Frontal cortex (tissue), 3 donors: ENCODE measurements at regions not wholly inside any gene's neighbourhood (a gene's known extent, or its start where the extent isn't known, plus 50 kb on each side); places are given as distances from the start of the nearest gene placed in this dataset.
"Not testable (repeated sequence)": the region's sequence is repeated elsewhere in the genome, so short reads cannot be mapped to it uniquely, and the experiment has no call there.

Source experiments
- DNase-seq, 2 donors: peaks; one replicate each; pipeline ENCODE4 v3.0.0; 2012; ENCODE audit warnings: low spot score in 2 of 2
- FAIRE-seq: peaks from 2 replicates; lab custom pipeline; 2012; peaks lifted over from hg19 to GRCh38; lab: Jason Lieb, UNC
- donor health status: control.
- donor health status: control.
- donor health status: control.

GRCh38 chr6:82501901-82502300 lies 138.3 kb downstream of the TPBG start:
- DNase-seq, FAIRE-seq: not testable (repeated sequence)

- no peak for DNase-seq
These were observed 142.9 kb downstream of the TPBG start for GRCh38 chr6:82506526-82506925.

GRCh38 chr6:82507112-82507511 lies 143.5 kb downstream of the TPBG start:
- DNase-seq (no peak), FAIRE-seq (no peak)

More at GRCh38 chr6:82506526-82506925, 142.9 kb downstream of the TPBG start:
- FAIRE-seq, result no peak

GRCh38 chr6:82511546-82511945 lies 147.9 kb downstream of the TPBG start:
- FAIRE-seq (no peak), DNase-seq (no peak)

GRCh38 chr6:82517896-82518295 lies 154.3 kb downstream of the TPBG start:
- DNase-seq, FAIRE-seq: not testable (repeated sequence)

GRCh38 chr6:82521369-82521768 lies 157.8 kb downstream of the TPBG start:
- no peak for FAIRE-seq
- DNase-seq, result no peak

- DNase-seq, result no peak
- no peak for FAIRE-seq
These were observed 158.2 kb downstream of the TPBG start for GRCh38 chr6:82521861-82522260.

GRCh38 chr6:82524031-82524430 lies 160.4 kb downstream of the TPBG start:
- no peak for FAIRE-seq
- DNase-seq, result no peak

GRCh38 chr6:82525775-82526495 lies 162.3 kb downstream of the TPBG start:
- DNase-seq (no peak), FAIRE-seq (no peak)

- not testable (repeated sequence) for FAIRE-seq, DNase-seq
These were observed 166.4 kb downstream of the TPBG start for GRCh38 chr6:82529960-82530460.

- DNase-seq (no peak), FAIRE-seq (no peak)
These were observed 171.3 kb downstream of the TPBG start for GRCh38 chr6:82534876-82535275.

- not testable (repeated sequence) for FAIRE-seq, DNase-seq
These were observed 185.9 kb downstream of the TPBG start for GRCh38 chr6:82549480-82549879.

- DNase-seq, FAIRE-seq: not testable (repeated sequence)
These were observed 187.7 kb downstream of the TPBG start for GRCh38 chr6:82551311-82551710.

- DNase-seq (no peak), FAIRE-seq (no peak)
These were observed 188.2 kb downstream of the TPBG start for GRCh38 chr6:82551831-82552230.

- DNase-seq, result no peak
These were observed 190.4 kb downstream of the TPBG start for GRCh38 chr6:82553863-82554531.

GRCh38 chr6:82554666-82555065 lies 191.0 kb downstream of the TPBG start:
- FAIRE-seq (no peak), DNase-seq (no peak)

More at GRCh38 chr6:82553863-82554531, 190.4 kb downstream of the TPBG start:
- no peak for FAIRE-seq

- FAIRE-seq, result no peak
- no peak for DNase-seq
These were observed 192.2 kb downstream of the TPBG start for GRCh38 chr6:82555801-82556200.

- not testable (repeated sequence) for DNase-seq, FAIRE-seq
These were observed 194.9 kb downstream of the TPBG start for GRCh38 chr6:82558531-82558930.

GRCh38 chr6:82567621-82568020 lies 204.0 kb downstream of the TPBG start:
- DNase-seq (no peak), FAIRE-seq (no peak)

GRCh38 chr6:82568290-82568993 lies 204.8 kb downstream of the TPBG start:
- FAIRE-seq (no peak), DNase-seq (no peak)
